ENCODE measurements at regions not wholly inside any gene's neighbourhood (a gene's known extent, or its start where the extent isn't known, plus 50 kb on each side); places are given as distances from the start of the nearest gene placed in this dataset.

GRCh38 chr1:57678138-57678537, 254.3 kb upstream of the DAB1 start:
- 4 to 26% (median 10%) methylated on average over 1 of the region's 1 CpG for WGBS, 5 donors
- Histone ChIP-seq H3K4me1 (no peaks in the 10 kb centered on the region), H3K4me3 (no peak overlapping the region), H3K27me3 (replicated peaks in 1 of 7) (no peaks in the 10 kb centered on the region), H3K9me3 (peaks cover 0 to 4% (median 0%) of the 10 kb centered on the region in 8 donors), H3K27ac (no peak overlapping the region), H3K36me3 (no peaks in the 10 kb centered on the region)
- no peak for DNase-seq
- intact Hi-C loops (cut with DNase I; ENCODE audit: low total_unique reads), result no loop called here
- TF ChIP-seq, protein P1, sequence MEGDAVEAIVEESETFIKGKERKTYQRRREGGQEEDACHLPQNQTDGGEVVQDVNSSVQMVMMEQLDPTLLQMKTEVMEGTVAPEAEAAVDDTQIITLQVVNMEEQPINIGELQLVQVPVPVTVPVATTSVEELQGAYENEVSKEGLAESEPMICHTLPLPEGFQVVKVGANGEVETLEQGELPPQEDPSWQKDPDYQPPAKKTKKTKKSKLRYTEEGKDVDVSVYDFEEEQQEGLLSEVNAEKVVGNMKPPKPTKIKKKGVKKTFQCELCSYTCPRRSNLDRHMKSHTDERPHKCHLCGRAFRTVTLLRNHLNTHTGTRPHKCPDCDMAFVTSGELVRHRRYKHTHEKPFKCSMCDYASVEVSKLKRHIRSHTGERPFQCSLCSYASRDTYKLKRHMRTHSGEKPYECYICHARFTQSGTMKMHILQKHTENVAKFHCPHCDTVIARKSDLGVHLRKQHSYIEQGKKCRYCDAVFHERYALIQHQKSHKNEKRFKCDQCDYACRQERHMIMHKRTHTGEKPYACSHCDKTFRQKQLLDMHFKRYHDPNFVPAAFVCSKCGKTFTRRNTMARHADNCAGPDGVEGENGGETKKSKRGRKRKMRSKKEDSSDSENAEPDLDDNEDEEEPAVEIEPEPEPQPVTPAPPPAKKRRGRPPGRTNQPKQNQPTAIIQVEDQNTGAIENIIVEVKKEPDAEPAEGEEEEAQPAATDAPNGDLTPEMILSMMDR (IDR thresholded peaks at IDR 0.05 in 8 of 11, conservative IDR thresholded peaks at IDR 0.05 in 3 of 11), result no peak
- TF ChIP-seq POLR2A (IDR thresholded peaks at IDR 0.05) (no peak), POLR2AphosphoS5 (IDR thresholded peaks at IDR 0.05) (no peak)

DNA sequence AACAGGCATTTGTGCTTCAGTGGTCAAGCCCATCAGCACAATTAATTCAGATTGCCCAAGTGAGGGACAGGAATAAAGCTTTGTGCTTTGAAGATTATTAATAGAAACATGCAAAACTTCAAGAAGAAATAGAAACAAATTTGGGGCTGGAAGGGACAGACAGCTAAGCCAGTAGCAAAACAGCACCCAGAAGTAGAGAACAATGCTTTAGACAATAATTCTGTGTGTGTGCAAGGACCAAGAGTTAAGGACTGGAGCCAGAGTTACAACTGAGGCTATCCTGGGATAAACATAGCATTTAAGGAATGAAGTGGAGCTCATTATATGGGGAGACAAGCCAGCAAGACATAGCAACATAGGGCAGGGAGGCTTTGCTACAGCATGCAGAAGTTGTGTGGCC, 251.9 kb upstream of the DAB1 start:
- no peak for DNase-seq
- Histone ChIP-seq H3K9me3 (no peaks in the 10 kb centered on the region), H3K27me3 (replicated peaks in 1 of 7) (no peaks in the 10 kb centered on the region), H3K4me3 (no peak overlapping the region), H3K4me1 (no peaks in the 10 kb centered on the region), H3K27ac (no peak overlapping the region), H3K36me3 (no peaks in the 10 kb centered on the region)
- TF ChIP-seq POLR2A (IDR thresholded peaks at IDR 0.05) (no peak), POLR2AphosphoS5 (IDR thresholded peaks at IDR 0.05) (no peak)
- TF ChIP-seq, protein P1 (IDR thresholded peaks at IDR 0.05 in 8 of 11, conservative IDR thresholded peaks at IDR 0.05 in 3 of 11), result no peak
- intact Hi-C loops (cut with DNase I; ENCODE audit: low total_unique reads), result no loop called here

- H3K27me3 ChIP-seq (replicated peaks in 1 of 7), result no peaks in the 10 kb centered on the region
- TF ChIP-seq POLR2AphosphoS5 (IDR thresholded peaks at IDR 0.05) (no peak), POLR2A (IDR thresholded peaks at IDR 0.05) (no peak)
- TF ChIP-seq, protein P1 (IDR thresholded peaks at IDR 0.05 in 8 of 11, conservative IDR thresholded peaks at IDR 0.05 in 3 of 11), result no peak
- no peaks in the 10 kb centered on the region for H3K4me1 ChIP-seq
- intact Hi-C loops (cut with DNase I; ENCODE audit: low total_unique reads), result no loop called here
- no peak for DNase-seq
- H3K9me3 ChIP-seq, result no peaks in the 10 kb centered on the region
- no peak overlapping the region for H3K27ac ChIP-seq
- H3K36me3 ChIP-seq, result no peaks in the 10 kb centered on the region
- no peak overlapping the region for H3K4me3 ChIP-seq
Measured at GRCh38 chr1:57674801-57675200, 250.9 kb upstream of the DAB1 start.

GRCh38 chr1:57672346-57673140, 248.7 kb upstream of the DAB1 start:
- intact Hi-C loops (cut with DNase I; ENCODE audit: low total_unique reads), result no loop called here
- Histone ChIP-seq H3K36me3 (no peaks in the 10 kb centered on the region), H3K4me3 (no peak overlapping the region), H3K4me1 (no peaks in the 10 kb centered on the region), H3K27me3 (replicated peaks in 1 of 7) (no peaks in the 10 kb centered on the region), H3K27ac (no peak overlapping the region), H3K9me3 (no peaks in the 10 kb centered on the region)
- DNase-seq, result no peak
- whole genome bisulfite sequencing, 5 donors, result 84 to 100% (median 97%) methylated on average over 1 of the region's 1 CpG
- TF ChIP-seq POLR2A (IDR thresholded peaks at IDR 0.05) (no peak), POLR2AphosphoS5 (IDR thresholded peaks at IDR 0.05) (no peak)
- TF ChIP-seq, protein P1 (IDR thresholded peaks at IDR 0.05 in 8 of 11, conservative IDR thresholded peaks at IDR 0.05 in 3 of 11), result no peak

Measured in spleen (tissue), 11 donors.